Liver (tissue), 8 donors: ENCODE measurements at regions not wholly inside any gene's neighbourhood (a gene's known extent, or its start where the extent isn't known, plus 50 kb on each side); places are given as distances from the start of the nearest gene placed in this dataset.

Experiments used
- DNase-seq: peaks from one replicate; pipeline ENCODE4 v3.0.0-alpha.2; 2017; ENCODE audit warnings: low spot score
- H3K27ac ChIP-seq, 2 donors: one replicate each; pipeline ENCODE4 v1.7.0; 2013; ENCODE audit warnings: inconsistent platforms in 2 of 2, low read length in 2 of 2, control low read depth in 1 of 2, low read depth in 1 of 2, mild to moderate bottlenecking in 1 of 2
- H3K27me3 ChIP-seq, 4 donors: one replicate each; pipeline versions ENCODE4 v1.6.1 to v1.7.0; 2013; ENCODE audit warnings: low read length in 3 of 4, inconsistent platforms in 1 of 4, mild to moderate bottlenecking in 1 of 4, moderate library complexity in 1 of 4; ENCODE audit not compliant: control insufficient read depth in 4 of 4, insufficient read depth in 4 of 4
- H3K36me3 ChIP-seq, 4 donors: one replicate each; pipeline versions ENCODE4 v1.6.1 to v1.7.0; 2013; ENCODE audit warnings: low read length in 3 of 4, mild to moderate bottlenecking in 3 of 4, low read depth in 1 of 4, moderate library complexity in 1 of 4; ENCODE audit not compliant: control insufficient read depth in 4 of 4, insufficient read depth in 3 of 4
- H3K4me1 ChIP-seq, 4 donors: one replicate each; pipeline versions ENCODE4 v1.6.1 to v1.7.0; 2013; ENCODE audit warnings: low read length in 3 of 4, mild to moderate bottlenecking in 3 of 4, moderate library complexity in 1 of 4; ENCODE audit not compliant: control insufficient read depth in 4 of 4, insufficient read depth in 4 of 4
- H3K4me3 ChIP-seq, 3 donors: one replicate each; pipeline versions ENCODE4 v1.6.1 to v1.7.0; 2013; ENCODE audit warnings: low read length in 3 of 3, control low read depth in 1 of 3, low read depth in 1 of 3, mild to moderate bottlenecking in 1 of 3
- H3K9ac ChIP-seq, 2 donors: one replicate each; pipeline ENCODE4 v1.7.0; 2013; ENCODE audit warnings: low read length in 2 of 2, mild to moderate bottlenecking in 2 of 2, moderate library complexity in 2 of 2, control low read depth in 1 of 2, low read depth in 1 of 2
- H3K9me3 ChIP-seq, 4 donors: one replicate each; pipeline versions ENCODE4 v1.6.1 to v1.7.0; 2013; ENCODE audit warnings: low read length in 3 of 4; ENCODE audit not compliant: control insufficient read depth in 4 of 4
- ATF3 ChIP-seq: IDR thresholded peaks from 2 replicates; pipeline ENCODE4 v1.6.1; 2016; ENCODE audit warnings: antibody characterized with exemption
- EGR1 ChIP-seq, 2 donors: IDR thresholded peaks; 2 replicates each; pipeline ENCODE4 v1.6.1; 2016 to 2018; ENCODE audit warnings: antibody characterized with exemption in 2 of 2, low read depth in 2 of 2
- FOXA1 ChIP-seq: IDR thresholded peaks from 2 replicates; pipeline ENCODE4 v1.6.1; 2016; ENCODE audit warnings: antibody characterized with exemption
- FOXA2 ChIP-seq: IDR thresholded peaks from 2 replicates; pipeline ENCODE4 v1.6.1; 2016; ENCODE audit warnings: antibody characterized with exemption
- GABPA ChIP-seq, 2 donors: IDR thresholded peaks in 1 of 2; conservative IDR thresholded peaks in 1 of 2; 2 replicates each; pipeline ENCODE4 v1.6.1; 2016; ENCODE audit warnings: antibody characterized with exemption in 2 of 2, mild to moderate bottlenecking in 1 of 2, moderate library complexity in 1 of 2
- HNF4A ChIP-seq, 2 donors: conservative IDR thresholded peaks; 2 replicates each; pipeline ENCODE4 v1.6.1; 2016; ENCODE audit warnings: antibody characterized with exemption in 2 of 2, mild to moderate bottlenecking in 2 of 2
- JUND ChIP-seq, 2 donors: IDR thresholded peaks; 2 replicates each; pipeline ENCODE4 v1.6.1; 2016; ENCODE audit warnings: antibody characterized with exemption in 2 of 2
- NR2F2 ChIP-seq: IDR thresholded peaks from 2 replicates; pipeline ENCODE4 v1.6.1; 2016; ENCODE audit warnings: antibody characterized with exemption
- RAD21 ChIP-seq, 2 donors: IDR thresholded peaks; 2 replicates each; pipeline ENCODE4 v1.6.1; 2016; ENCODE audit warnings: antibody characterized with exemption in 2 of 2, mild to moderate bottlenecking in 2 of 2
- REST ChIP-seq: IDR thresholded peaks from 2 replicates; pipeline ENCODE4 v1.6.1; 2016; ENCODE audit warnings: antibody characterized with exemption, mild to moderate bottlenecking
- RXRA ChIP-seq, 2 donors: IDR thresholded peaks; 2 replicates each; pipeline ENCODE4 v1.6.1; 2017 to 2018; ENCODE audit warnings: antibody characterized with exemption in 2 of 2, mild to moderate bottlenecking in 1 of 2
- SP1 ChIP-seq: IDR thresholded peaks from 2 replicates; pipeline ENCODE4 v1.6.1; 2018; ENCODE audit warnings: antibody characterized with exemption, mild to moderate bottlenecking
- TAF1 ChIP-seq: conservative IDR thresholded peaks from 2 replicates; pipeline ENCODE4 v1.6.1; 2016; ENCODE audit warnings: antibody characterized with exemption, mild to moderate bottlenecking
- YY1 ChIP-seq: IDR thresholded peaks from 2 replicates; pipeline ENCODE4 v1.6.1; 2016; ENCODE audit warnings: antibody characterized with exemption, mild to moderate bottlenecking
- WGBS: extraction: QIAGEN DNeasy Blood & Tissue Kit; methylation state at CpG from one replicate; pipeline ENCODE4 v1.1.7; 2013; 5-methylcytosine and 5-hydroxymethylcytosine counted together
- TF ChIP-seq, protein P1 (sequence below): fragments of 150-350 bp; IDR thresholded peaks from 2 replicates; pipeline ENCODE4 v1.5.1; 2017; ENCODE audit warnings: improper control_type of control experiment, low read depth, low read length; ENCODE audit not compliant: missing input control
- TF ChIP-seq, protein P2 (sequence below): IDR thresholded peaks from 2 replicates; pipeline ENCODE4 v1.6.1; 2016; ENCODE audit warnings: antibody characterized with exemption
- donor health status: healthy.
- donor health status: healthy.
- donor health status: healthy.
- donor health status: healthy.
- donor health status: healthy.

DNA sequence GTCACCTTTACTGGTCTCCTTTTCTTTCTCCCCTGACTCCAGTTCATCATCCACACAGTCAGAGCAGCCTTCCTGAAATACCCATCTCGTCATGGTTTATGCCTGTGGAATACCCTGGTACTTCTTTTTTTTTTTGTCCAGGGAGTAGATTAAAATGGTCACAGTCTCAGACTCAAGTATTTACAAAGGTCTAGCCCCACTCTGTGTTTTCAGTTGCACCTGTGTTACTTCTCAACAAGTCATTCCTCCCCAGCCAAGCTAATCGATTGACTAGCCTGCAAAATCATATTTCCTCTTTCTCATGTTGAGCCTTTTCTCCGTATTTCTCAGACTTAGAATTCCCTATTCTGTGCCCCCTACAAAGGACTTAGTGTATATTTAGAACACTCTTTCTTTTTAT lies 155.2 kb upstream of the KCNN2 start:
- no peak overlapping the region for H3K27ac ChIP-seq
- DNase-seq, result no peak
- H3K9ac ChIP-seq, result no peak overlapping the region
- no peak overlapping the region for H3K4me3 ChIP-seq
- H3K27me3 ChIP-seq, result peaks cover 0 to 5% (median 0%) of the 10 kb centered on the region in 4 donors
- WGBS, result 67% methylated on average over 3 of the region's 3 CpGs
- H3K36me3 ChIP-seq, result no peaks in the 10 kb centered on the region
- no peak for TF ChIP-seq EGR1 (IDR thresholded peaks at IDR 0.05; ENCODE audit: low read depth in 2 of 2)
- no peaks in the 10 kb centered on the region for H3K9me3 ChIP-seq
- no peaks in the 10 kb centered on the region for H3K4me1 ChIP-seq

DNA sequence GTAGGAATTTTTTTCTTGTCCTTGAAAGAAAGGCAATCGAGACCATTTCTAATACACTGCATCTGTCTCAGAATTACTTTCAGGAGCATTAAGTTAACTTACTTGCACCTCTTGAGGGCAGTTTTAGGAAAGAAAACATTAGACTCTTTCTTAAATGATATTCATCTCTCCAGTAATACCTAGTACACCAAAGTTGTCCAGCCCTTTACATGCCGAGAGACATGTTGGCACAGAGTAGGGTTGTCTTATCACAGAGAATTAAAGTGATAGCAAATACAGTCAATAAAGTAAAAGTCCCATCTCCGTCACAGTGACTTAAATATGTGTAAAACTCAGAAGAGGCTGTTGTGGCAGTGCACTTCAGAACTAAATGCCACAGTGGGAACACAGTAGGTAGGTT lies 154.3 kb upstream of the KCNN2 start:
- Histone ChIP-seq H3K27me3 (peaks cover 0 to 5% (median 0%) of the 10 kb centered on the region in 4 donors), H3K4me3 (no peak overlapping the region), H3K36me3 (no peaks in the 10 kb centered on the region), H3K27ac (no peak overlapping the region), H3K9me3 (no peaks in the 10 kb centered on the region), H3K4me1 (no peaks in the 10 kb centered on the region), H3K9ac (no peak overlapping the region)
- no peak for TF ChIP-seq FOXA1
- TF ChIP-seq JUND (IDR thresholded peaks at IDR 0.05), result no peak
- TF ChIP-seq GABPA (IDR thresholded peaks at IDR 0.05 in 1 of 2, conservative IDR thresholded peaks at IDR 0.05 in 1 of 2), result no peak
- no peak for TF ChIP-seq SP1
- TF ChIP-seq, protein P1, sequence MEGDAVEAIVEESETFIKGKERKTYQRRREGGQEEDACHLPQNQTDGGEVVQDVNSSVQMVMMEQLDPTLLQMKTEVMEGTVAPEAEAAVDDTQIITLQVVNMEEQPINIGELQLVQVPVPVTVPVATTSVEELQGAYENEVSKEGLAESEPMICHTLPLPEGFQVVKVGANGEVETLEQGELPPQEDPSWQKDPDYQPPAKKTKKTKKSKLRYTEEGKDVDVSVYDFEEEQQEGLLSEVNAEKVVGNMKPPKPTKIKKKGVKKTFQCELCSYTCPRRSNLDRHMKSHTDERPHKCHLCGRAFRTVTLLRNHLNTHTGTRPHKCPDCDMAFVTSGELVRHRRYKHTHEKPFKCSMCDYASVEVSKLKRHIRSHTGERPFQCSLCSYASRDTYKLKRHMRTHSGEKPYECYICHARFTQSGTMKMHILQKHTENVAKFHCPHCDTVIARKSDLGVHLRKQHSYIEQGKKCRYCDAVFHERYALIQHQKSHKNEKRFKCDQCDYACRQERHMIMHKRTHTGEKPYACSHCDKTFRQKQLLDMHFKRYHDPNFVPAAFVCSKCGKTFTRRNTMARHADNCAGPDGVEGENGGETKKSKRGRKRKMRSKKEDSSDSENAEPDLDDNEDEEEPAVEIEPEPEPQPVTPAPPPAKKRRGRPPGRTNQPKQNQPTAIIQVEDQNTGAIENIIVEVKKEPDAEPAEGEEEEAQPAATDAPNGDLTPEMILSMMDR, result no peak
- TF ChIP-seq, protein P2, sequence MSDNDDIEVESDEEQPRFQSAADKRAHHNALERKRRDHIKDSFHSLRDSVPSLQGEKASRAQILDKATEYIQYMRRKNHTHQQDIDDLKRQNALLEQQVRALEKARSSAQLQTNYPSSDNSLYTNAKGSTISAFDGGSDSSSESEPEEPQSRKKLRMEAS, result no peak
- no peak for TF ChIP-seq FOXA2
- no peak for TF ChIP-seq TAF1
- no peak for TF ChIP-seq RXRA (IDR thresholded peaks at IDR 0.05)
- no peak for TF ChIP-seq RAD21 (IDR thresholded peaks at IDR 0.05)
- no peak for TF ChIP-seq YY1
- TF ChIP-seq REST, result no peak
- TF ChIP-seq ATF3, result no peak
- TF ChIP-seq HNF4A (conservative IDR thresholded peaks at IDR 0.05), result no peak
- no peak for TF ChIP-seq NR2F2
- DNase-seq, result no peak
- WGBS, result 64% methylated on average over 3 of the region's 3 CpGs
